ENCODE measurements at regions not wholly inside any gene's neighbourhood (a gene's known extent, or its start where the extent isn't known, plus 50 kb on each side); places are given as distances from the start of the nearest gene placed in this dataset.

DNA sequence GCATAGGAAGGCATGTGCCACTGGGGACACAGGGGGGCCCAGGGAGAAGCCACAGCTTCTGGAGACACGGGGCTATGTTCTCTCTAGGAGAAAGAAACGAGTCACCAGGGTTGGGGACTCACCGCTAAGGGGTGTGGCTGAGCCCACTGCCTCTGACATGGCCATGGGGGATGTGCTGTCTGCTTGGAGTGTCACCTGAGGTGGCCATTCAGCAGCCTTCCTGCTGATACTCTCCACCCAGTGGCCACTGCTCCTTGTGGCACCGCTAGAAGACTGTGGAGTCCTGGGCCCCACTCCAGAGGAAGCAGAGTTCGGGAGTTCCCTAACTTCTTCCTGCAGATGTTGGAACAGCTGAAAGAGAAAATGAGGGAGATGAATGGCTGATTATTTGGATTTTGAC is 91.2 kb upstream of the SLC45A1 start:
- no peak for TF ChIP-seq POLR2A (IDR thresholded peaks at IDR 0.05)
- TF ChIP-seq, protein P1, sequence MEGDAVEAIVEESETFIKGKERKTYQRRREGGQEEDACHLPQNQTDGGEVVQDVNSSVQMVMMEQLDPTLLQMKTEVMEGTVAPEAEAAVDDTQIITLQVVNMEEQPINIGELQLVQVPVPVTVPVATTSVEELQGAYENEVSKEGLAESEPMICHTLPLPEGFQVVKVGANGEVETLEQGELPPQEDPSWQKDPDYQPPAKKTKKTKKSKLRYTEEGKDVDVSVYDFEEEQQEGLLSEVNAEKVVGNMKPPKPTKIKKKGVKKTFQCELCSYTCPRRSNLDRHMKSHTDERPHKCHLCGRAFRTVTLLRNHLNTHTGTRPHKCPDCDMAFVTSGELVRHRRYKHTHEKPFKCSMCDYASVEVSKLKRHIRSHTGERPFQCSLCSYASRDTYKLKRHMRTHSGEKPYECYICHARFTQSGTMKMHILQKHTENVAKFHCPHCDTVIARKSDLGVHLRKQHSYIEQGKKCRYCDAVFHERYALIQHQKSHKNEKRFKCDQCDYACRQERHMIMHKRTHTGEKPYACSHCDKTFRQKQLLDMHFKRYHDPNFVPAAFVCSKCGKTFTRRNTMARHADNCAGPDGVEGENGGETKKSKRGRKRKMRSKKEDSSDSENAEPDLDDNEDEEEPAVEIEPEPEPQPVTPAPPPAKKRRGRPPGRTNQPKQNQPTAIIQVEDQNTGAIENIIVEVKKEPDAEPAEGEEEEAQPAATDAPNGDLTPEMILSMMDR (IDR thresholded peaks at IDR 0.05 in 8 of 11, conservative IDR thresholded peaks at IDR 0.05 in 3 of 11), result no peak

All from spleen (tissue), 7 donors.